Epithelial cell of proximal tubule (primary cell): ENCODE measurements at regions not wholly inside any gene's neighbourhood (a gene's known extent, or its start where the extent isn't known, plus 50 kb on each side); places are given as distances from the start of the nearest gene placed in this dataset.

Source experiments
- DNase-seq: peaks from one replicate; pipeline ENCODE4 v3.0.0-alpha.2; 2011; ENCODE audit warnings: low read depth
- H3K4me3 ChIP-seq: 2 replicates; pipeline ENCODE4 v1.5.1; 2011; ENCODE audit warnings: low read depth, mild to moderate bottlenecking, low read length
- TF ChIP-seq, protein P1 (sequence below): conservative IDR thresholded peaks from 2 replicates; pipeline ENCODE4 v1.5.1; 2012; ENCODE audit warnings: low read depth, mild to moderate bottlenecking, low read length

DNA sequence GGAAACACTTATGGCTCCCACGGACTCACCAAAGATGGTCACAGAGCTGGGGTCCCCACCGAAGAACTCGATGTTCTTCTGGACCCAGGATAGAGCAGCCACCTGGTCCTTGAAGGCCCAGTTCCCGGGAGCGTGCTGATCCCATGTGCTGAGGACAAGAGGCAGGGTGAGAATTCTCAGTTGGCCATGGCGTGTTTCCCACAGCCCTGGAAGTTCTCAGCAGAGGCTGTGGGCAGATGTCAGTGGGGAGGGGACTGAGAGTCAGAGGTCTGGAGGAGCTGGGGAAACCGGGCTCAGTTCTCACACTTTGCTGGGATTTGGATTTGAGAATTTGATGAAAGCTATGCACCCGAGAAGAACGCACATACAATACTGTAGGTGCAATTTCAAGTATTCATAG lies 193.3 kb downstream of the BCR start:
- H3K4me3 ChIP-seq: no peak overlapping the region
- TF ChIP-seq, protein P1, sequence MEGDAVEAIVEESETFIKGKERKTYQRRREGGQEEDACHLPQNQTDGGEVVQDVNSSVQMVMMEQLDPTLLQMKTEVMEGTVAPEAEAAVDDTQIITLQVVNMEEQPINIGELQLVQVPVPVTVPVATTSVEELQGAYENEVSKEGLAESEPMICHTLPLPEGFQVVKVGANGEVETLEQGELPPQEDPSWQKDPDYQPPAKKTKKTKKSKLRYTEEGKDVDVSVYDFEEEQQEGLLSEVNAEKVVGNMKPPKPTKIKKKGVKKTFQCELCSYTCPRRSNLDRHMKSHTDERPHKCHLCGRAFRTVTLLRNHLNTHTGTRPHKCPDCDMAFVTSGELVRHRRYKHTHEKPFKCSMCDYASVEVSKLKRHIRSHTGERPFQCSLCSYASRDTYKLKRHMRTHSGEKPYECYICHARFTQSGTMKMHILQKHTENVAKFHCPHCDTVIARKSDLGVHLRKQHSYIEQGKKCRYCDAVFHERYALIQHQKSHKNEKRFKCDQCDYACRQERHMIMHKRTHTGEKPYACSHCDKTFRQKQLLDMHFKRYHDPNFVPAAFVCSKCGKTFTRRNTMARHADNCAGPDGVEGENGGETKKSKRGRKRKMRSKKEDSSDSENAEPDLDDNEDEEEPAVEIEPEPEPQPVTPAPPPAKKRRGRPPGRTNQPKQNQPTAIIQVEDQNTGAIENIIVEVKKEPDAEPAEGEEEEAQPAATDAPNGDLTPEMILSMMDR: no peak

DNA sequence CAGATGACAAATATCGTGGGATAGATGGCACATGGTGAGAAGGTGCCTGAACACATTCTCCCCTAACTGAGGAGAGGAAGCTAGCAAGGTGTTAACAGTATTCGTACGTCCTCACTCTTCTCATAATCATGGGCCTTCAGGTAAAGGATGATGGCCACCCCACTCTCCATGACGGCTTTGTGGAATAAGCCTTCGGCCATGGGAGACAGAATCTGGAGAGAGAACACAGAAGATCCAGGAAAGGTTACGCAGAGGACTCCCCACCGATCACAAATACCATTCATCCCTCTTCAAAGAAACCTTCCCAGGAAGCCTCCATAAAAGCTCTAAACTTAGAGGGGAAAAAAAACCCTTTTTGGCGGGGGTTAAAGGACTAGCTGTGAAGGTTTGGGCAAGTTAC lies 189.9 kb downstream of the BCR start:
- DNase-seq: no peak
- no peak overlapping the region for H3K4me3 ChIP-seq
- TF ChIP-seq, protein P1: no peak

More for the DNA sequence above, 193.3 kb downstream of the BCR start:
- DNase-seq: no peak

DNA sequence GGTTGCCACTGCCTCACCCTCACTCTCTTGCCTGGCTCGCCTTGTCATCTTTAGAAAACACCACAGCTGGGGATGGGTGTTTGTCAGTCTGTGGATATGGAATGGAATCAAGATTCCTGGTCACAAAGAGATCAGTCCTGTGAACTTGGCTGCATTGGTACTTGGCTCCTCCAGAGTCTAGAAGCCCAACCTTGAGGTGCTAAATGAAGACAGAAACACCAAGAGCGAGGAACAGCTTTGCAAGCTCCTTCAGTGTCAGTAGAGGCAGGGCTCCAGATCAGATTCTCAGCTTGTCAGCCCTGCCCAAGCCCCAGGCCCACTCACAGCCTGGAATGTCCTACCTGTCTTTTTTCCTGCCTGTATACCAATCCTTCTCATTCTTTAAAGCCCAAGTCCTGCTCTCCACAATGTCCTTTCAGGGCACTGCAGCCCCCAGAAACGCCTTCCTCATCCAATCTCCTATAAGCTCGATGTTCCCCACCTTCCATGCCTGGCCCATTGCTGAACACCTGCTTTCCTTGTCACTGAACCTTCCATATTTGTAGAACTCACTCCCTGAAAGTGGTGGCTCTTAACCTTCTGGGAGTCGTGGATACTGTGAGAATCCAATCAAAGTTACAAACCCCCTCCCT lies 188.9 kb downstream of the BCR start:
- no peak for DNase-seq
- H3K4me3 ChIP-seq: no peak overlapping the region
- TF ChIP-seq, protein P1: no peak
